ENCODE measurements at regions not wholly inside any gene's neighbourhood (a gene's known extent, or its start where the extent isn't known, plus 50 kb on each side); places are given as distances from the start of the nearest gene placed in this dataset.

- H3K9me3 ChIP-seq = no peaks in the 10 kb centered on the region
- TF ChIP-seq CTCF (IDR thresholded peaks at IDR 0.05) = no peak
- DNase-seq = no peak
- intact Hi-C loops (cut with DNase I; ENCODE audit: low total_unique reads) = no loop called here
- H3K4me3 ChIP-seq = no peak overlapping the region
- peaks cover 0 to 13% (median 8%) of the 10 kb centered on the region in 4 donors for H3K4me1 ChIP-seq
- H3K27ac ChIP-seq = no peak overlapping the region
- H3K27me3 ChIP-seq = no peaks in the 10 kb centered on the region
- H3K36me3 ChIP-seq = no peaks in the 10 kb centered on the region
Observed at GRCh38 chr6:138657065-138657425, 116.5 kb upstream of the CCDC28A start.

- TF ChIP-seq CTCF (IDR thresholded peaks at IDR 0.05) = no peak
- Histone ChIP-seq H3K9me3 (no peaks in the 10 kb centered on the region), H3K4me1 (no peaks in the 10 kb centered on the region), H3K27ac (no peak overlapping the region), H3K4me3 (no peak overlapping the region), H3K27me3 (no peaks in the 10 kb centered on the region), H3K36me3 (no peaks in the 10 kb centered on the region)
- DNase-seq = no peak
- intact Hi-C loops (cut with DNase I; ENCODE audit: low total_unique reads) = no loop called here
Observed at GRCh38 chr6:138659998-138660397, 113.6 kb upstream of the CCDC28A start.

GRCh38 chr6:138662471-138662870 is 111.1 kb upstream of the CCDC28A start:
- Histone ChIP-seq H3K9me3 (no peaks in the 10 kb centered on the region), H3K36me3 (no peaks in the 10 kb centered on the region), H3K27ac (no peak overlapping the region), H3K4me1 (no peaks in the 10 kb centered on the region), H3K4me3 (no peak overlapping the region), H3K27me3 (no peaks in the 10 kb centered on the region)
- no peak for TF ChIP-seq CTCF (IDR thresholded peaks at IDR 0.05)
- intact Hi-C loops (cut with DNase I; ENCODE audit: low total_unique reads) = no loop called here
- DNase-seq = no peak

GRCh38 chr6:138663892-138664291 is 109.7 kb upstream of the CCDC28A start:
- H3K27ac ChIP-seq = no peak overlapping the region
- no peak for TF ChIP-seq CTCF (IDR thresholded peaks at IDR 0.05)
- intact Hi-C loops (cut with DNase I; ENCODE audit: low total_unique reads) = no loop called here
- H3K4me3 ChIP-seq = no peak overlapping the region
- H3K27me3 ChIP-seq = no peaks in the 10 kb centered on the region
- no peak for DNase-seq
- no peaks in the 10 kb centered on the region for H3K4me1 ChIP-seq
- H3K9me3 ChIP-seq = no peaks in the 10 kb centered on the region
- no peaks in the 10 kb centered on the region for H3K36me3 ChIP-seq

GRCh38 chr6:138664745-138665144 is 108.8 kb upstream of the CCDC28A start:
- no peaks in the 10 kb centered on the region for H3K9me3 ChIP-seq
- H3K36me3 ChIP-seq = no peaks in the 10 kb centered on the region
- no peak overlapping the region for H3K4me3 ChIP-seq
- no peak for TF ChIP-seq CTCF (IDR thresholded peaks at IDR 0.05)
- intact Hi-C loops (cut with DNase I; ENCODE audit: low total_unique reads) = no loop called here
- no peak overlapping the region for H3K27ac ChIP-seq
- no peaks in the 10 kb centered on the region for H3K4me1 ChIP-seq
- H3K27me3 ChIP-seq = no peaks in the 10 kb centered on the region
- DNase-seq = no peak

GRCh38 chr6:138666636-138667035 is 106.9 kb upstream of the CCDC28A start:
- Histone ChIP-seq H3K4me1 (no peaks in the 10 kb centered on the region), H3K9me3 (no peaks in the 10 kb centered on the region), H3K4me3 (no peak overlapping the region), H3K36me3 (no peaks in the 10 kb centered on the region), H3K27me3 (no peaks in the 10 kb centered on the region), H3K27ac (no peak overlapping the region)
- DNase-seq = no peak
- no peak for TF ChIP-seq CTCF (IDR thresholded peaks at IDR 0.05)
- intact Hi-C loops (cut with DNase I; ENCODE audit: low total_unique reads) = no loop called here

Measured in tibial artery (tissue), 4 donors.